ENCODE measurements at regions not wholly inside any gene's neighbourhood (a gene's known extent, or its start where the extent isn't known, plus 50 kb on each side); places are given as distances from the start of the nearest gene placed in this dataset.
"Not testable (repeated sequence)": the region's sequence is repeated elsewhere in the genome, so short reads cannot be mapped to it uniquely, and the experiment has no call there.

GRCh38 chr5:37962389-37962788 lies 122.5 kb upstream of the GDNF start:
- no peak for DNase-seq (ENCODE audit: low read depth)

GRCh38 chr5:37957218-37957617 lies 117.4 kb upstream of the GDNF start:
- DNase-seq (ENCODE audit: low read depth) = no peak

GRCh38 chr5:37955748-37956147 lies 115.9 kb upstream of the GDNF start:
- no peak for DNase-seq (ENCODE audit: low read depth)

- no peak for DNase-seq (ENCODE audit: low read depth)
Measured at GRCh38 chr5:37954561-37954960, 114.7 kb upstream of the GDNF start.

DNA sequence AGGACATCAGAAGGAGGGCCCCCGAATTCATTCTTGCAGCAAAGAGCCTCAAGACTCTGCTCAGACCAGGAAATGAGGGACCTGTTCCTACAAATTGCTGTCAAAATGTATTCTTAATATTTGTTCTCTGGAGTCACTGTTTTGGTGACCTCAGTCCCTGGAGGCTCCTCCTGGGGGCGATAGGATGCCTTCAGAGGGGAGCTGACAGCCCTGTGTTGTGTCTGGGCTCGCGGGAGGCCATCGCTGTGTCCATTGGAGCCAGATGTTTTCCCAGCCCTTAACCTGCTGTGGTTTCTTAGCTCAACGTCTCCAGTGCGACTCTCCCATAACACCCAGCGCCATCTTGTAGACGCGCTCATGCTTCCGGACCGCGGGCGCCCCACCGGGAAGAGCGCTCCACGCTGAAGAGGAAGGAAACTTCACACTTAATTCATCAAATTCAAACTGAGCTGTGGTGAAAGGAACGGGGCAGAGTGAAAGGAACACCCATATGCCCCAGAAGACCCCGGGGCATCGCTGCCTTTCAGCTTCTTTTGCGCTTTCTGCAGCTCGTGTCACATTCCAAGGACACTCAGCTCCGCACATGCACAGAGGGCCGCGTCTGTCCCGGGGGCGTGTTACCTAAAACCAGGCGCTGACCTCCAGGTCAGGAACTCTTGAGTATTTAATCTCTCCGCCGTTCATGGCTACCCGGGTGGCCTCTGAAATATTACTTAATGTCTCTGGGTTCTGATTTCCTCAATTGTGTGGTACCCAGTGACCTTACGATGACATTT lies 112.3 kb upstream of the GDNF start:
- no peak for DNase-seq (ENCODE audit: low read depth)

DNA sequence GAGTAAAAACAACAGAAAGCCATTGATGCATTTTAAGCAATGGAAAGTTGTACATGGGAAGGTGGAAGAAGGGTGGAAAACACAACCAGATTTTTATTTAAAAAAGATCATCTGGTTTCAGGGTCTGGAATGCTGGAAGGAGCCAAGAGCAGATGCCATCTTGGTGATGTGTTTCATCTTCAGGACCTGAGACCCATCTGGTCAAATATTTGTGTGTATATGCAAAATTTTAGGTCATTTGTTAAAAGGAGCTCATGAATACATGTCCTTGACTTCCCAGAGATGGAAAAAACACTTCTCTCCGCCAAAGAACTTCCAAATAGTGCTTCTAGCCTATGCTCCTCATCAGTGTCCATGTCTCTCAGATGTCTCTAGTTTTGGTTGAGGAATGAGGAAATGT lies 110.6 kb upstream of the GDNF start:
- DNase-seq (ENCODE audit: low read depth) = no peak

DNA sequence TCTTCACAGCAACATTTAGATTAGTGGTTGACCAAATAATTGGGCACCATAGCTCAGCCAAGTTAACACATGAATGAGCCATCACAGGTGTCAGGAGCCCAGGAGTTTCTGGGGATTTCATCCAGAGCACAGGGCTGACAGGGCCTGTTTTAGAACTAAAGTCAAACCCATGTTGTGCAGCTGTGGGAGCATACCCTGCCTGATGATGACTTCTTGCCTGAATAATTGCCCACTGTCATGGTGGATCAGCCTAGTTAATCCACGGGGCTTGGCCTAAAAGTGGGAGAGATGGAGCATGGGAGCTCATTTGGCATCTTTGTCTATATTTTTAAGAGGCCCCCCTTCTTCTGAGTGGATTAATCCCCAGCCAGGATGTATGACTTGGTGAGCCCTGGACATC lies 105.6 kb upstream of the GDNF start:
- DNase-seq (ENCODE audit: low read depth) = no peak

- DNase-seq (ENCODE audit: low read depth) = not testable (repeated sequence)
Measured at GRCh38 chr5:37943136-37943535, 103.3 kb upstream of the GDNF start.

- DNase-seq (ENCODE audit: low read depth) = no peak
Measured at GRCh38 chr5:37940931-37941623, 101.2 kb upstream of the GDNF start.

GRCh38 chr5:37938861-37939260 lies 99.0 kb upstream of the GDNF start:
- no peak for DNase-seq (ENCODE audit: low read depth)

- no peak for DNase-seq (ENCODE audit: low read depth)
Measured at GRCh38 chr5:37938076-37938852, 98.4 kb upstream of the GDNF start.

GRCh38 chr5:37936091-37936490 lies 96.2 kb upstream of the GDNF start:
- no peak for DNase-seq (ENCODE audit: low read depth)

- DNase-seq (ENCODE audit: low read depth) = no peak
Measured at GRCh38 chr5:37933576-37933975, 93.7 kb upstream of the GDNF start.

- no peak for DNase-seq (ENCODE audit: low read depth)
Measured at GRCh38 chr5:37932450-37932849, 92.6 kb upstream of the GDNF start.

GRCh38 chr5:37931541-37931940 lies 91.7 kb upstream of the GDNF start:
- DNase-seq (ENCODE audit: low read depth) = no peak

DNA sequence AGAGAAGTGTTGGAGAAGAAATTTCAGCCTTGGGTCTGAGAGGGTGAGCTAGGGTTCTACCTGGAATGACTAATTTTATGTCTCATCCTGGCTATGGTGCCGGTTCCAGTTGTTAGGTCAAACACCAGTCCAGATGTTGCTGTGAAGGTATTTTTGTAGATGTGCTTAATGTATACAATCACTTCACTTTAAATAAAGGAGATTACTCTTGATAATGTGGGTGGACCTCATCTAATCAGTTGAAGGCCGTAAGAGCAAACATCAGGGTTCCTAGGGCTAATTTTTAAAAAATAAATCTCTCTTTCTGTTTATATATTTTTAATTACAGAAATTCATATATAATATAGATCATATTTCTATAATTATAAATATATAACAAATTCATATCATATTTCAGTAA lies 90.5 kb upstream of the GDNF start:
- no peak for DNase-seq (ENCODE audit: low read depth)

- DNase-seq (ENCODE audit: low read depth) = no peak
Measured at GRCh38 chr5:37929791-37930190, 90.0 kb upstream of the GDNF start.

- DNase-seq (ENCODE audit: low read depth) = not testable (repeated sequence)
Measured at GRCh38 chr5:37927753-37928152, 87.9 kb upstream of the GDNF start.

DNA sequence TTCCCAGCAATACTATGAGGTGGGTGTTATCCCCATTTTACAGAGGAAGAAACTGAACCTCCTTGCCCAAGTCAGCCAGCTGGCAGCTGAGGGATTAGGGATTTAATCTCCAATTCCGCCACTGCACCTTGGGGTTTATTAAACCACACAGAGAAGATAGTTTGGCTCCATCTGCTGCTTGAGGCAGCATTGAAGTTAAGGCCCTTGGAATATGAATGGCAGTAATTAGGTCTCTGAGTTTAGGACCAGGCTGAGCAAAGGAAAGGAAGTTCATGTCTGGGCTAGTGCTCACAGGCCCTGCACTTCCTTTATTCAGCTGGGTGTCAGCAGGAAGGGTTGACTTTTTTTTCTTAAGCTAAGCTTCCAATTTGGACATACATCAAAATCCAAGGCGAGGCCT lies 86.9 kb upstream of the GDNF start:
- DNase-seq (ENCODE audit: low read depth) = no peak

GRCh38 chr5:37921452-37921851 lies 81.6 kb upstream of the GDNF start:
- DNase-seq (ENCODE audit: low read depth) = no peak

DNA sequence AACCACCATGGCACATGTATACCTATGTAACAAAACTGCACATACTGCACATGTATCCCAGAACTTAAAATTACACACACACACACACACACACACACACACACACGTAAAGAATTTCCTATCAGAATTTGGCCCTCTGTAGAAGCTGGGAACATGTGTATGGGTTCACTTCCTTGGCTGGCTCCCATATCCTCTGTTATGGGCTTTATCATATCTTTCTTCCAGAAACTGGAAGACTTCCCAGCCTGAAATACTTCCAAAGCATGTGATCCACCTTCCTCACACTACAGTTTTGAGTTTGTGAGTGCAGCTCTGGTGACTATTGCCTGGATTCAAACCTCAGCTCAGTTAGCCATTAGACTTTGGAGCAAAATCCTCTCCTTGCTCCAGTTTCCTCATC lies 78.6 kb upstream of the GDNF start:
- no peak for DNase-seq (ENCODE audit: low read depth)

DNA sequence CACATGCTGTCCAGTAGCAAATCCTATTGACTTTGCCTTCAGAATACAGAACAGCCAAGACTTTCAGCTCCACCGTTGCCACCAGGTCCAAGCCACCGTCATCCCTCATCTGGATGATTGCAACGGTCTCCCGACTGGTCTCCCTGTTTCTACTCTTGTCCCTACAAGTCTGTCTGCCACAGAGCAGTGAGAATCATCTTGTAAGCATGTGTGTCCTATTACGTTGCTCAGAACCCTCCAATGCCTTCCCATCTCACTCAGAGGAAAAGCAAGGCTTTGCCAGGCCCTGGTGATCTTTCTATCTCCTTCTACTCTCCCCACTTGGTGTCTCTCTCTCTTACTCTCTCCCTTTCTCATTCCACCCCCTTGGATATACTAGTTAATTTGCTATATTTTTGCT lies 76.7 kb upstream of the GDNF start:
- DNase-seq (ENCODE audit: low read depth) = no peak
